NCI-H2227 treated with DMSO at 0.1 percent for 48 hours (cell line): ENCODE measurements at regions not wholly inside any gene's neighbourhood (a gene's known extent, or its start where the extent isn't known, plus 50 kb on each side); places are given as distances from the start of the nearest gene placed in this dataset.

Experiments used
- DNase-seq: peaks from one replicate; lab custom pipeline; 2025; lab: John Stamatoyannopoulos, UW

DNA sequence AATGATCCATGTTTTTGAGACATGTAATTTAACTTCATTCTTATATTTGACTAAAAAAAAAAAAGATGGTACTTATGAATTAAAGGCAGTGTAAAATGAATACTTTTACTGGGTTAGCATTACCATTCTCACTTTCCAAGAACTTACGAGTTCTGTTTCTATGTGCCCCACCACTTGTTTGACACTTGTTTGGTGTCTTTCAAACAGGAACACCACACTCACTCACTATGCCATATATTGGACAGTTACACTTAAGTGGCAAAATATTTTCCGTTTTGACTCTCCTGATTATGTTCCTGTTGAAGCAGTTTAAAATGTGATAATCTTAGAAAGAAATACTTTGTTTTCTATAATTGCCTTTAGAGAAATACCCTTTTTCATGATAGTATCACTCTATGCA, 56.6 kb upstream of the ATXN7L3B start:
- no peak for DNase-seq

DNA sequence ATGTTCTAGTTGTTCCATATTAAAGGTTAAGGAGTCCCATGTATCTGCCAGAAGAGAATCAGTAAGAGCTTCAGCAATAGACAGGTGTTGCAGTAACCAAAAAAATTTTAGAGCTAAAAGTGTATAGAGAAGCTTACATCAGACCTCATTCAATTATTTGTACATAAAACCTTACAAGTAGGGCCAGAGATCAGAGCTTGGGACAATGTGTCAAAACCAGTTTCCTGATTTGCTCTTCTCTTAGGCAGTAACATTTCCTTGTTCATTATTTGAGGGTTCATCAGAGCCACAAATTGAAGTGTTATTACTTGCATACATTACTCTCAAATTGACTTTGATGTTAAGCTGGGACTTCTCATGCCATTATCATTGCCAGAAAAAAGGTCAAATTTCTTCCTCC, 55.5 kb upstream of the ATXN7L3B start:
- no peak for DNase-seq

DNA sequence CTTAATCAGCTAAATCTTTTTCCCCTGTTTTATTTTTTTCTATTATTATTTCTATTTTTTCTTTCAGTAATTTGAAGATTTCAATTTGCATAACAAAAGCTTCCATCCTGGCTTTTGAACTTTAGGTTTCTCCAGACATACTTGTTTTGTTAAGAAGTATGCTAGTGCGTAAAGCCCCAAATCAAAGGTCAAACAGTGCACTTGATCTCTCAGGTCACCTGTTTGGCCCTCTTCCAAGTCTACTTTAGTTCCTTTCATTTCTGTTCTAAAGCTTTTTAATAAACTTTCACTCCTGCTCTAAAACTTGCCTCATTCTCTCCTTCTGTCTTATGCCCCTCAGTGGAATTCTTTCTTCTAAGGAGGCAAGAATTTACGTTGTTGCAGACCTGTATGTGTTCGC, 54.6 kb upstream of the ATXN7L3B start:
- no peak for DNase-seq
